SU-DHL-6 (cell line): ENCODE measurements at regions not wholly inside any gene's neighbourhood (a gene's known extent, or its start where the extent isn't known, plus 50 kb on each side); places are given as distances from the start of the nearest gene placed in this dataset.

ENCODE experiments used
- EZH2phosphoT487 ChIP-seq: fragments of 200-600 bp; sonication (generic), shearing (Covaris generic); conservative IDR thresholded peaks from 2 replicates; pipeline ENCODE4 v1.6.1; 2018; ENCODE audit warnings: mild to moderate bottlenecking, antibody characterized with exemption, low read length, moderate library complexity, mixed read lengths
- TF ChIP-seq, protein P1 (sequence below): fragments of 200-600 bp; sonication (generic); IDR thresholded peaks from one replicate; pipeline ENCODE4 v1.5.1; 2017; ENCODE audit warnings: antibody characterized with exemption, mild to moderate bottlenecking, low read length, moderate library complexity; ENCODE audit not compliant: insufficient read depth, poor library complexity, severe bottlenecking

DNA sequence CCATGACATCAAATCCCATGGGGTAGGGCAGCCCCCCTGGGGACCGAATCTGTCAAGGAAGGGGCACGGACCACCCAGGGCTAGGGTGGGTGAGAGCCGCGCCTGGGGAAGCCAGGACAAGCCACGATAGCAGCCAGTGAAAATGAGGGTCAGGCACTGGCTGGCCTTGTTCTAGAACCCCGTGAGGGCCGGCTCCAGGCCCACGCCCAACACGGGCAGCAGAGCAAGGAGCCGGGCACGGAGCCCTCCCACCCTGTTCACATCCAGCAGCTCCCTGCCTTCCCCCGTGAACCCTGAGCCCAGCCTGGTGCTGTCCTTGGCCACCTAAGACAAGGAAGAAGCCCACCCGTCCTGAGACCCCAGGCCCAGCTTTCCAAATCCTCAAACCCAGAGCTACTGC, 256.7 kb downstream of the PARN start:
- TF ChIP-seq, protein P1, sequence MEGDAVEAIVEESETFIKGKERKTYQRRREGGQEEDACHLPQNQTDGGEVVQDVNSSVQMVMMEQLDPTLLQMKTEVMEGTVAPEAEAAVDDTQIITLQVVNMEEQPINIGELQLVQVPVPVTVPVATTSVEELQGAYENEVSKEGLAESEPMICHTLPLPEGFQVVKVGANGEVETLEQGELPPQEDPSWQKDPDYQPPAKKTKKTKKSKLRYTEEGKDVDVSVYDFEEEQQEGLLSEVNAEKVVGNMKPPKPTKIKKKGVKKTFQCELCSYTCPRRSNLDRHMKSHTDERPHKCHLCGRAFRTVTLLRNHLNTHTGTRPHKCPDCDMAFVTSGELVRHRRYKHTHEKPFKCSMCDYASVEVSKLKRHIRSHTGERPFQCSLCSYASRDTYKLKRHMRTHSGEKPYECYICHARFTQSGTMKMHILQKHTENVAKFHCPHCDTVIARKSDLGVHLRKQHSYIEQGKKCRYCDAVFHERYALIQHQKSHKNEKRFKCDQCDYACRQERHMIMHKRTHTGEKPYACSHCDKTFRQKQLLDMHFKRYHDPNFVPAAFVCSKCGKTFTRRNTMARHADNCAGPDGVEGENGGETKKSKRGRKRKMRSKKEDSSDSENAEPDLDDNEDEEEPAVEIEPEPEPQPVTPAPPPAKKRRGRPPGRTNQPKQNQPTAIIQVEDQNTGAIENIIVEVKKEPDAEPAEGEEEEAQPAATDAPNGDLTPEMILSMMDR, result no peak
- TF ChIP-seq EZH2phosphoT487, result no peak
